ENCODE measurements at regions not wholly inside any gene's neighbourhood (a gene's known extent, or its start where the extent isn't known, plus 50 kb on each side); places are given as distances from the start of the nearest gene placed in this dataset.
"Not testable (repeated sequence)": the region's sequence is repeated elsewhere in the genome, so short reads cannot be mapped to it uniquely, and the experiment has no call there.

GRCh38 chr3:189003410-189003809 is 168.4 kb upstream of the TPRG1 start:
- Mint-ChIP-seq H3K27ac (no peak overlapping the region), H3K27me3 (no peaks in the 10 kb centered on the region), H3K4me3 (no peak overlapping the region), H3K9me3 (no peaks in the 10 kb centered on the region), H3K36me3 (ENCODE audit: low read depth) (no peaks in the 10 kb centered on the region), H3K4me1 (ENCODE audit: low read depth) (no peaks in the 10 kb centered on the region)

GRCh38 chr3:189013224-189013888 is 158.4 kb upstream of the TPRG1 start:
- Mint-ChIP-seq H3K36me3 (ENCODE audit: low read depth) (peaks cover 11% of the 10 kb centered on the region), H3K9me3 (peaks cover 31% of the 10 kb centered on the region), H3K27me3 (peaks cover 3% of the 10 kb centered on the region), H3K4me1 (ENCODE audit: low read depth) (peaks cover 20% of the 10 kb centered on the region), H3K4me3 (no peak overlapping the region), H3K27ac (peak overlapping the region; percentile 57)

GRCh38 chr3:189014526-189014925 is 157.2 kb upstream of the TPRG1 start:
- Mint-ChIP-seq H3K4me3 (no peak overlapping the region), H3K4me1 (ENCODE audit: low read depth) (peaks cover 20% of the 10 kb centered on the region), H3K27ac (no peak overlapping the region), H3K9me3 (peaks cover 31% of the 10 kb centered on the region), H3K36me3 (ENCODE audit: low read depth) (peaks cover 11% of the 10 kb centered on the region), H3K27me3 (peaks cover 3% of the 10 kb centered on the region)

GRCh38 chr3:189022576-189023466 is 148.9 kb upstream of the TPRG1 start:
- not testable (repeated sequence) for H3K27me3 Mint-ChIP-seq; H3K4me1 Mint-ChIP-seq (ENCODE audit: low read depth); H3K9me3 Mint-ChIP-seq; H3K36me3 Mint-ChIP-seq (ENCODE audit: low read depth); H3K27ac Mint-ChIP-seq; H3K4me3 Mint-ChIP-seq

- Mint-ChIP-seq H3K4me3 (no peak overlapping the region), H3K9me3 (no peaks in the 10 kb centered on the region), H3K27me3 (peaks cover 10% of the 10 kb centered on the region), H3K36me3 (ENCODE audit: low read depth) (no peaks in the 10 kb centered on the region), H3K27ac (no peak overlapping the region), H3K4me1 (ENCODE audit: low read depth) (no peaks in the 10 kb centered on the region)
Observed at GRCh38 chr3:189025866-189026265, 145.9 kb upstream of the TPRG1 start.

GRCh38 chr3:189027626-189028155 is 144.1 kb upstream of the TPRG1 start:
- no peak overlapping the region for H3K4me3 Mint-ChIP-seq
- no peaks in the 10 kb centered on the region for H3K4me1 Mint-ChIP-seq (ENCODE audit: low read depth)
- H3K27ac Mint-ChIP-seq: no peak overlapping the region
- no peaks in the 10 kb centered on the region for H3K9me3 Mint-ChIP-seq
- H3K27me3 Mint-ChIP-seq: peaks cover 10% of the 10 kb centered on the region
- no peaks in the 10 kb centered on the region for H3K36me3 Mint-ChIP-seq (ENCODE audit: low read depth)

GRCh38 chr3:189038773-189039745 is 132.7 kb upstream of the TPRG1 start:
- Mint-ChIP-seq H3K27me3 (no peaks in the 10 kb centered on the region), H3K4me3 (no peak overlapping the region), H3K9me3 (no peaks in the 10 kb centered on the region), H3K36me3 (ENCODE audit: low read depth) (no peaks in the 10 kb centered on the region), H3K4me1 (ENCODE audit: low read depth) (peaks cover 48% of the 10 kb centered on the region), H3K27ac (peak overlapping the region; percentile 46)

GRCh38 chr3:189040656-189041335 is 131.0 kb upstream of the TPRG1 start:
- Mint-ChIP-seq H3K4me3 (no peak overlapping the region), H3K36me3 (ENCODE audit: low read depth) (no peaks in the 10 kb centered on the region), H3K27me3 (no peaks in the 10 kb centered on the region), H3K9me3 (no peaks in the 10 kb centered on the region), H3K27ac (no peak overlapping the region), H3K4me1 (ENCODE audit: low read depth) (peaks cover 48% of the 10 kb centered on the region)

- Mint-ChIP-seq H3K4me3 (no peak overlapping the region), H3K9me3 (no peaks in the 10 kb centered on the region), H3K4me1 (ENCODE audit: low read depth) (peaks cover 48% of the 10 kb centered on the region), H3K36me3 (ENCODE audit: low read depth) (no peaks in the 10 kb centered on the region), H3K27me3 (no peaks in the 10 kb centered on the region), H3K27ac (no peak overlapping the region)
Observed at GRCh38 chr3:189041482-189042090, 130.2 kb upstream of the TPRG1 start.

- Mint-ChIP-seq H3K27ac (no peak overlapping the region), H3K9me3 (no peaks in the 10 kb centered on the region), H3K27me3 (peaks cover 3% of the 10 kb centered on the region), H3K4me1 (ENCODE audit: low read depth) (peaks cover 48% of the 10 kb centered on the region), H3K36me3 (ENCODE audit: low read depth) (no peaks in the 10 kb centered on the region), H3K4me3 (no peak overlapping the region)
Observed at GRCh38 chr3:189042832-189043231, 128.9 kb upstream of the TPRG1 start.

- Mint-ChIP-seq H3K27ac (peak overlapping the region; percentile 6), H3K27me3 (peaks cover 3% of the 10 kb centered on the region), H3K36me3 (ENCODE audit: low read depth) (no peaks in the 10 kb centered on the region), H3K9me3 (no peaks in the 10 kb centered on the region), H3K4me1 (ENCODE audit: low read depth) (peaks cover 14% of the 10 kb centered on the region), H3K4me3 (no peak overlapping the region)
Observed at GRCh38 chr3:189049458-189050236, 122.1 kb upstream of the TPRG1 start.

GRCh38 chr3:189053322-189053721 is 118.4 kb upstream of the TPRG1 start:
- H3K27ac Mint-ChIP-seq: no peak overlapping the region
- no peaks in the 10 kb centered on the region for H3K36me3 Mint-ChIP-seq (ENCODE audit: low read depth)
- H3K9me3 Mint-ChIP-seq: no peaks in the 10 kb centered on the region
- H3K4me3 Mint-ChIP-seq: no peak overlapping the region
- peaks cover 4% of the 10 kb centered on the region for H3K27me3 Mint-ChIP-seq
- H3K4me1 Mint-ChIP-seq (ENCODE audit: low read depth): peaks cover 14% of the 10 kb centered on the region

GRCh38 chr3:189056646-189057335 is 115.0 kb upstream of the TPRG1 start:
- H3K27ac Mint-ChIP-seq: no peak overlapping the region
- H3K36me3 Mint-ChIP-seq (ENCODE audit: low read depth): no peaks in the 10 kb centered on the region
- H3K4me1 Mint-ChIP-seq (ENCODE audit: low read depth): no peaks in the 10 kb centered on the region
- no peak overlapping the region for H3K4me3 Mint-ChIP-seq
- peaks cover 12% of the 10 kb centered on the region for H3K9me3 Mint-ChIP-seq
- H3K27me3 Mint-ChIP-seq: peaks cover 4% of the 10 kb centered on the region
